ENCODE measurements at regions not wholly inside any gene's neighbourhood (a gene's known extent, or its start where the extent isn't known, plus 50 kb on each side); places are given as distances from the start of the nearest gene placed in this dataset.

DNA sequence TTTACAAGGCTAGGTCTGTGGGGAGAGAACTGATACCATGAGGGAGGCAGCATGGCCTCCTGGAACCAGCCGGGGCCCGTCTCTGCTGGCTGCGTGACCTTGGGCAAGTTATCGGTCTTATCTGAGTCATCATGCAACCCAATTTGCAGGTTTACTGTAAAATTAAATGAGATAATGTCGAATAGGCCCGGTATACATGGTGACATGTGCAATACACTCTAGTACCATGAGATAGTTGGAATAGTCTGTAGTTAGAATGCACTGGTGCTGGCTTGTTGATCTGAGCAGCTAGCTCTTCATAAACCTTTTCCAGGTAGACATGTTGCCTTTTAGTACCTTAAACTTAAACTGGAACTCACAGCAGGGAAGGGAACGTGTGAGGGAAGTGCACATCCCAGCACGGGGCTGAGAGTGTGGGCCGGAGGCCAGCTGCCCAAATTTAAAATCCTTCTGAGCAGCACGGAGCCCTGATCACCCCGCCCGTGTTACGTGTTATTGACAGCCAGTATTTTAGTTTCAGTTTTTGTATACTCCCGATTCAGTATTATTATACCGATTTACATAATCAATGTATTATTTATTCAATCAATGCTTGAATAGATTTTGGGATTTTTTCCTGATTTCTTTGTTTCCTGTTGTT, 72.4 kb upstream of the HS6ST1 start:
- peak overlapping the region; percentile 8 for H3K4me3 ChIP-seq (ENCODE audit: low read length)
- DNase-seq (ENCODE audit: low read depth) = no peak
- TF ChIP-seq, protein P1, sequence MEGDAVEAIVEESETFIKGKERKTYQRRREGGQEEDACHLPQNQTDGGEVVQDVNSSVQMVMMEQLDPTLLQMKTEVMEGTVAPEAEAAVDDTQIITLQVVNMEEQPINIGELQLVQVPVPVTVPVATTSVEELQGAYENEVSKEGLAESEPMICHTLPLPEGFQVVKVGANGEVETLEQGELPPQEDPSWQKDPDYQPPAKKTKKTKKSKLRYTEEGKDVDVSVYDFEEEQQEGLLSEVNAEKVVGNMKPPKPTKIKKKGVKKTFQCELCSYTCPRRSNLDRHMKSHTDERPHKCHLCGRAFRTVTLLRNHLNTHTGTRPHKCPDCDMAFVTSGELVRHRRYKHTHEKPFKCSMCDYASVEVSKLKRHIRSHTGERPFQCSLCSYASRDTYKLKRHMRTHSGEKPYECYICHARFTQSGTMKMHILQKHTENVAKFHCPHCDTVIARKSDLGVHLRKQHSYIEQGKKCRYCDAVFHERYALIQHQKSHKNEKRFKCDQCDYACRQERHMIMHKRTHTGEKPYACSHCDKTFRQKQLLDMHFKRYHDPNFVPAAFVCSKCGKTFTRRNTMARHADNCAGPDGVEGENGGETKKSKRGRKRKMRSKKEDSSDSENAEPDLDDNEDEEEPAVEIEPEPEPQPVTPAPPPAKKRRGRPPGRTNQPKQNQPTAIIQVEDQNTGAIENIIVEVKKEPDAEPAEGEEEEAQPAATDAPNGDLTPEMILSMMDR (conservative IDR thresholded peaks at IDR 0.05; ENCODE audit: low read length) = no peak

DNA sequence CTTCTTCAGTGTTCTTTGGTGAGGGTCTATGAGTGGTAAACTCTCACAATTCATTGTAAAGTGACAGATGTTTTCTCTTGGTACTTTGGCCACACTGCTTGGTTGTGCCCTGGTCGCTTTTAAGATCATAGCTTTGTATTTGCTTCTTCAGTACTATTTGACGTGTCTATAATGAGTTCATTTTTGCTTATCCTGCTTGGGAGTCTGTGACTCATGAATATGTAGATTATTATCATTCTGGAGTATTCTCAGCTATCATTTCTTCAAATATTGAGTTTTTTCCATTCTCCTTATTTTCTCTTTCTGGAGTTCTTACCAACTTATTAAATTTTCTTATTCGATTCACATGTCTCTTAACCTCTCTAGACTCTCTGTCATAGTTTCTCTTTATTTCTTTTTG, 73.0 kb upstream of the HS6ST1 start:
- no peak for DNase-seq (ENCODE audit: low read depth)
- TF ChIP-seq, protein P1 (conservative IDR thresholded peaks at IDR 0.05; ENCODE audit: low read length) = no peak
- H3K4me3 ChIP-seq (ENCODE audit: low read length) = peak overlapping the region; percentile 8

DNA sequence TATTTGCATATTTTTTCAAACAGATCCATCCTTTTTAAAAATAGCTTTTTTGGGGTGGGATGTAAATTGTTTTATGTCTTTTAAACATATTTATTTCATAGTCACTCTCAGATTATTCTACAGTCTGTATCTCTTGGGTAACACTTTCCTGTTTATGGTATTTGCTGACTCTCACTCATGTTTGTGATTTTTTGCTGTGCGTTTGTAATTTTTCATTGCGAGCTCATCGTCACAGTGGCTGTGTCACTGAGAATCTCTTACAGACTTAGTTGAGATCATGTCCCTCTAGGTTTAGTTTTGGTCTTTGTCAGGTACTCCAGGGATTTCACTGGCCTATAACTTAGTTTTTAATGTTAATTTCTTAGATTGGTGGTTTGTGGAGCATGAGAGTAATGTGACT, 73.5 kb upstream of the HS6ST1 start:
- TF ChIP-seq, protein P1 (conservative IDR thresholded peaks at IDR 0.05; ENCODE audit: low read length) = no peak
- H3K4me3 ChIP-seq (ENCODE audit: low read length) = no peak overlapping the region
- peak; percentile 11 for DNase-seq (ENCODE audit: low read depth)

DNA sequence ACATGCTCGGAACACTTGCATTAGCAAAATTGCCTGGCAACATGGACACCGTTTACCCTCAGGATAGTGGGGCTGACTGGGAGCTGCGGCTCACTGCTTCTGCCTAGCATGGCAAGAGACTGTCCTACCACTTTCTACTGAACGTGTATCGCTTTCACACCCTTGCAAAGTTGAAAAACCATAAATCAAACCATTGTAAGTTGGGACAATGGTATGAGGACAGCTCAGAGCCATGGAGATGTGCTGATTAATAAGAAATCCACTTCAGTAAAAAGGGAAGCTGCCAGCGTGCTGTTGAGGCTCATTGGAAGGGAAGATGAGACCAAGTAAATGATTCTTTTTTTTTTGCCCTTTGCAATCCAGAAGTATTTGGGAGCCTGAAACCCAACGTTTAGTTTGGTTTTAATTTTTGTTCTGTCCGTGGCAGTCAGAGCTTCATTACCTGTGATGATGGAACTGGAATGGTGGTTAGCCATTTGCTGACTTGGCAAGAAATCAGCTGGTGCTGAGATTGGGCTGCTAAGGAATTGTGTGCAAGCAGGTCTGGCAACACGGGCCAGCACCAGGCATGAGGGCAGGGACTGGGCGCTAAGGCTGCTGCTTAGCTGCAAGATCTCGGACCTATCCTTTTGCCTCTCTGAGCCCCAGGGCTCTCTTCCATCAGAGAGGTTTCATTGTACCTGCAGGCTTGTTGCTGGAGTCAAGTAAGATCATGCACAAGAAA, 75.5 kb upstream of the HS6ST1 start:
- TF ChIP-seq, protein P1 (conservative IDR thresholded peaks at IDR 0.05; ENCODE audit: low read length) = no peak
- DNase-seq (ENCODE audit: low read depth) = no peak
- H3K4me3 ChIP-seq (ENCODE audit: low read length) = no peak overlapping the region

DNA sequence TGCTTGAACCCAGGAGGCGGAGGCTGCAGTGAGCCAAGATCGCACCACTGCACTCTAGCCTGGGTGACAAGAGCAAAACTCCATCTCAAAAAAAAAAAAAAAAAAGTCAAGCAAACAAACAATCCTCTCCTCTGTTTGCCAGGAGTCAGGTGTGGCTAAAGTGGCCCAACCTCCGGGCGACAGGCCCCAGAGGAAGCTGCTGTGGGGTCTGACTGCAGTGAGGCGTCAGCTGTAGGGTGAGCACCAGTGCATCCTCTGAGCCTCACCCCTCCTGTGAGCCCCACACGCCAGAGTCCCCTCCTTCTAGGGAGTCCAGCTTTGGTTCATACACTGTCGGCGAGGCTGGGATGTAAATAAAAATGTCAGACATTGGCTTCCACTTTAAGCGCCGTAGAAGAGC, 76.5 kb upstream of the HS6ST1 start:
- DNase-seq (ENCODE audit: low read depth) = no peak
- H3K4me3 ChIP-seq (ENCODE audit: low read length) = no peak overlapping the region
- TF ChIP-seq, protein P1 (conservative IDR thresholded peaks at IDR 0.05; ENCODE audit: low read length) = no peak

DNA sequence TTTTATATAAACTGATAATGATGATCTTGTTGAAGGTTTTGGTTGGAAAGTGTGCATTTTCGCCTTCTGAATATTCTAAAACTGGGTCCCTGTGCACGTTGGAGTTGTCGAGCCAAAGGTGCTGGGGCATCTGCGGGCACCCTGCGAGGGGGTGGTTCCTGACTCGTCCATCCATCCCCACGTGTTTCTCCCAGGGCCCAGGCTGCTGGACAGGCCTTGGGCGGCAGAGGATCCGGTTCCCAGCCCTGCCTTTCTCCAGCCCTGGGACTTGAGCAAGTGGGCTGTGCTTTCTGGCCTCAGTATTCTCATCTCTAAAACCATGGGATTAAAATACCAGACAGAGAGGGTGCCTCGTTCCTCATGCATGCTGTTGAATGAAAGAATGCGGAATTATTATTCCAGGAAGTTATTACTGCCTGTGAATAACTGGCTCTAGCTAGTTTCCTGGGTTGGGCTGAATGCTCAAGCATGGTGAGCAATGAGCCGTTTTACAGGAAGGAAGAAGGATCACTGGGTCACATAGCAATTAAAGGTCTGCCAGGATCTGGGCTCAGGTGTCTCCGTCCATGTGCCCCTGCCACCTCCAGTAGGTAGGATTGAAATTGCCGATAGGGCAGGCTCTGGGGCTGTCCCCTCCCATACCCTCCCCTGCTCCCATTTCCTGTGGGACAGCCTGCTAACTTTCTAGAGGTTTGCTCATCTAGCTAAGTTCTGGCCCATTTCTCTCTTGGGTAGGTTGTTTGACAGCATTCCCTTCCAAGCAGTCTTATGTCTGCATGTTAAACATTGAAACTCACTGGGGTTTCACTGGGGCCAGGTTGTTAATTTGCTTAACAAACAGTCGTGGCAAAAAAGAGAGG, 77.2 kb upstream of the HS6ST1 start:
- no peak overlapping the region for H3K4me3 ChIP-seq (ENCODE audit: low read length)
- DNase-seq (ENCODE audit: low read depth) = no peak
- TF ChIP-seq, protein P1 (conservative IDR thresholded peaks at IDR 0.05; ENCODE audit: low read length) = no peak

Measured in AG10803 (cell line).